ENCODE measurements at regions not wholly inside any gene's neighbourhood (a gene's known extent, or its start where the extent isn't known, plus 50 kb on each side); places are given as distances from the start of the nearest gene placed in this dataset.

- Mint-ChIP-seq H3K9me3 (ENCODE audit: unreplicated experiment) (peaks cover 8% of the 10 kb centered on the region), H3K4me1 (ENCODE audit: unreplicated experiment) (no peaks in the 10 kb centered on the region), H3K36me3 (ENCODE audit: unreplicated experiment) (no peaks in the 10 kb centered on the region), H3K27ac (ENCODE audit: unreplicated experiment) (no peak overlapping the region), H3K27me3 (ENCODE audit: unreplicated experiment) (no peaks in the 10 kb centered on the region), H3K4me3 (ENCODE audit: unreplicated experiment) (no peak overlapping the region)
- TF ChIP-seq, protein P1, sequence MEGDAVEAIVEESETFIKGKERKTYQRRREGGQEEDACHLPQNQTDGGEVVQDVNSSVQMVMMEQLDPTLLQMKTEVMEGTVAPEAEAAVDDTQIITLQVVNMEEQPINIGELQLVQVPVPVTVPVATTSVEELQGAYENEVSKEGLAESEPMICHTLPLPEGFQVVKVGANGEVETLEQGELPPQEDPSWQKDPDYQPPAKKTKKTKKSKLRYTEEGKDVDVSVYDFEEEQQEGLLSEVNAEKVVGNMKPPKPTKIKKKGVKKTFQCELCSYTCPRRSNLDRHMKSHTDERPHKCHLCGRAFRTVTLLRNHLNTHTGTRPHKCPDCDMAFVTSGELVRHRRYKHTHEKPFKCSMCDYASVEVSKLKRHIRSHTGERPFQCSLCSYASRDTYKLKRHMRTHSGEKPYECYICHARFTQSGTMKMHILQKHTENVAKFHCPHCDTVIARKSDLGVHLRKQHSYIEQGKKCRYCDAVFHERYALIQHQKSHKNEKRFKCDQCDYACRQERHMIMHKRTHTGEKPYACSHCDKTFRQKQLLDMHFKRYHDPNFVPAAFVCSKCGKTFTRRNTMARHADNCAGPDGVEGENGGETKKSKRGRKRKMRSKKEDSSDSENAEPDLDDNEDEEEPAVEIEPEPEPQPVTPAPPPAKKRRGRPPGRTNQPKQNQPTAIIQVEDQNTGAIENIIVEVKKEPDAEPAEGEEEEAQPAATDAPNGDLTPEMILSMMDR (IDR thresholded peaks at IDR 0.05): no peak
- no peak for DNase-seq (ENCODE audit: extremely low spot score, unreplicated experiment)
Observed at GRCh38 chr4:133355633-133356032, 206.5 kb downstream of the PCDH10 start.

DNA sequence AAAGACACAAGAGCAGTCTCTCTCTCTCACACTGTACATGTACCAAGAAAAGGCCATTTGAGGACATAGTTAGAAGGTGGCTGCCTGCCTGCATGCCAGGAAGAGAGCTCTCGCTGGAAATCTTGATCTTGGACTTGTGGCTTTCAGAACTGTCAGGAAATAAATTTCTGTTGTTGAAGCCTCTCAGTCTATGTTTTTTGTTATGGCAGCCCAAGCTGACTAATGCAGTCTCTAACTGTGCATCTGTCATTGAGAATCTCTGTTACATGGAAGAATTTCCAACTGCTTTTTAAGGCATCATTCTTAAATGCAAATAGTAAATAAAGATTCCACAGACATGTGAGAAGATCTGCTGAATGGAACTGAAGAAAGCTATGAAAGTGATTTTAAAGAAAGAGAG is 198.3 kb downstream of the PCDH10 start:
- Mint-ChIP-seq H3K27me3 (ENCODE audit: unreplicated experiment) (no peaks in the 10 kb centered on the region), H3K27ac (ENCODE audit: unreplicated experiment) (no peak overlapping the region), H3K4me1 (ENCODE audit: unreplicated experiment) (peaks cover 1% of the 10 kb centered on the region), H3K4me3 (ENCODE audit: unreplicated experiment) (no peak overlapping the region), H3K9me3 (ENCODE audit: unreplicated experiment) (peaks cover 4% of the 10 kb centered on the region), H3K36me3 (ENCODE audit: unreplicated experiment) (no peaks in the 10 kb centered on the region)
- TF ChIP-seq, protein P1 (IDR thresholded peaks at IDR 0.05): no peak
- no peak for DNase-seq (ENCODE audit: extremely low spot score, unreplicated experiment)

DNA sequence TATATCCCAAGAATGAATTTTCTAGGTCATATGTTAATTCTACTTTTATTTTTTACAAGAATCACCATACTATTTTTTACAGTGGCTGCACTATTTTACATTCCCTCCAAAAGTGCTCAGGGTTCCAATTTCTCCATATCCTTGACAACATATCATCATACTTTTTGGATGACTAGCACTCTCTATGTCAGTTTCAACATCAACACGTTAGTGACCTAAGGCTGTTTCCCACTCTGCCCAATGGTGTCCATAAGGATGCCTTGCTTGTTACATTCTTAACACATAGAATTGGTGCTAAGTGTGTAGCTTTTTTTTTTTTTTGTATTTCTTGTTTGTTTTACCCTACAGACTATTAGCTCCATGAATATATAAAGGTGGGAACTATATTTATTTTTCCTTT is 175.4 kb downstream of the PCDH10 start:
- Mint-ChIP-seq H3K36me3 (ENCODE audit: unreplicated experiment) (no peaks in the 10 kb centered on the region), H3K27me3 (ENCODE audit: unreplicated experiment) (no peaks in the 10 kb centered on the region), H3K4me3 (ENCODE audit: unreplicated experiment) (no peak overlapping the region)

GRCh38 chr4:133323670-133324069 is 174.6 kb downstream of the PCDH10 start:
- no peak overlapping the region for H3K27ac Mint-ChIP-seq (ENCODE audit: unreplicated experiment)
- no peak for DNase-seq (ENCODE audit: extremely low spot score, unreplicated experiment)
- H3K4me3 Mint-ChIP-seq (ENCODE audit: unreplicated experiment): no peak overlapping the region
- no peaks in the 10 kb centered on the region for H3K27me3 Mint-ChIP-seq (ENCODE audit: unreplicated experiment)
- H3K9me3 Mint-ChIP-seq (ENCODE audit: unreplicated experiment): no peaks in the 10 kb centered on the region
- H3K4me1 Mint-ChIP-seq (ENCODE audit: unreplicated experiment): no peaks in the 10 kb centered on the region
- TF ChIP-seq, protein P1 (IDR thresholded peaks at IDR 0.05): no peak
- no peaks in the 10 kb centered on the region for H3K36me3 Mint-ChIP-seq (ENCODE audit: unreplicated experiment)

More for the DNA sequence above, 175.4 kb downstream of the PCDH10 start:
- no peak overlapping the region for H3K27ac Mint-ChIP-seq (ENCODE audit: unreplicated experiment)
- no peaks in the 10 kb centered on the region for H3K4me1 Mint-ChIP-seq (ENCODE audit: unreplicated experiment)
- TF ChIP-seq, protein P1 (IDR thresholded peaks at IDR 0.05): no peak
- H3K9me3 Mint-ChIP-seq (ENCODE audit: unreplicated experiment): no peaks in the 10 kb centered on the region
- no peak for DNase-seq (ENCODE audit: extremely low spot score, unreplicated experiment)

DNA sequence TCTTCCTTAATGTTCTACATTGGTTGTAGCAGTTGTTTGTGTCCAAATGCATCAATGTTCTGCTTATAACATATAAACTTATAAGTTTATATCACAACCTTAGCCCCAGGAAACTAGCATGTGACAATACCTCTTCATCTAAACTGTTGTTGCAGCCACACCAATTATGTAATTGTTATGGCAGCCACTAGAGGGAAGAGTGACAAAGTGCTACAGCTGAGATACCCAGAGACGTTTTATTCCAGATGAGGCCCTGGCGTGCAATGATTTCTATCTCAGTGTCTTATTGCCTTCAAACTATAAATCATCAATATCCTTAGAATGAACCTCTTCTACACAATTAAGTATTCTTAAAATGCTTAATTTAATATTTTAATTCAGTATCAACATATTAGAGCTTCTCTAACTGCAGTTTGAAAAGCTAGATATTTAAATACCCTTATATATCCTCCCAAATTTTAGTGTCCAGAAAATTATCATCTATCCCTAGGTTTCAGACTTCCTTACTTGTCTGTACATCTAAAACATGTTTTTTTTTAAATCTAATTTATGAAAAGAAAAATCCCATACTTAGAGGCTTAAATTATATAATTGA is 171.6 kb downstream of the PCDH10 start:
- Mint-ChIP-seq H3K4me3 (ENCODE audit: unreplicated experiment) (no peak overlapping the region), H3K9me3 (ENCODE audit: unreplicated experiment) (no peaks in the 10 kb centered on the region), H3K36me3 (ENCODE audit: unreplicated experiment) (no peaks in the 10 kb centered on the region), H3K27ac (ENCODE audit: unreplicated experiment) (no peak overlapping the region), H3K4me1 (ENCODE audit: unreplicated experiment) (no peaks in the 10 kb centered on the region), H3K27me3 (ENCODE audit: unreplicated experiment) (no peaks in the 10 kb centered on the region)
- TF ChIP-seq, protein P1 (IDR thresholded peaks at IDR 0.05): peak; percentile 80
- DNase-seq (ENCODE audit: extremely low spot score, unreplicated experiment): no peak

All from osteocyte (in vitro differentiated cells).